HFF-Myc (cell line): ENCODE measurements at regions not wholly inside any gene's neighbourhood (a gene's known extent, or its start where the extent isn't known, plus 50 kb on each side); places are given as distances from the start of the nearest gene placed in this dataset.

Experiments used
- DNase-seq: peaks from one replicate; pipeline ENCODE4 v3.0.0-alpha.2; 2011; ENCODE audit warnings: low read depth; ENCODE audit errors: extremely low read depth
- H3K4me3 ChIP-seq: replicated peaks from 2 replicates; pipeline ENCODE4 v1.5.1; 2011; ENCODE audit warnings: low read depth, mild to moderate bottlenecking, control low read depth, low read length
- CTCF ChIP-seq: IDR thresholded peaks from 2 replicates; pipeline ENCODE4 v1.5.1; 2012; ENCODE audit warnings: mild to moderate bottlenecking, low read depth, low read length, control low read depth; ENCODE audit errors: missing control alignments

- no peak for DNase-seq
- no peak for TF ChIP-seq CTCF
- no peak overlapping the region for H3K4me3 ChIP-seq
Observed at GRCh38 chr14:62216121-62216520, 453.9 kb downstream of the SNAPC1 start.

- DNase-seq, result no peak
- no peak for TF ChIP-seq CTCF
- no peak overlapping the region for H3K4me3 ChIP-seq
Observed at GRCh38 chr14:62234849-62235248, 472.6 kb downstream of the SNAPC1 start.

GRCh38 chr14:62244221-62244620 is 482.0 kb downstream of the SNAPC1 start:
- no peak for TF ChIP-seq CTCF
- DNase-seq, result no peak
- no peak overlapping the region for H3K4me3 ChIP-seq

GRCh38 chr14:62247266-62247665 is 485.0 kb downstream of the SNAPC1 start:
- no peak overlapping the region for H3K4me3 ChIP-seq
- DNase-seq, result no peak
- no peak for TF ChIP-seq CTCF

- no peak for TF ChIP-seq CTCF
- DNase-seq, result no peak
- no peak overlapping the region for H3K4me3 ChIP-seq
Observed at GRCh38 chr14:62251237-62251636, 489.0 kb downstream of the SNAPC1 start.

GRCh38 chr14:62253171-62253570 is 491.0 kb downstream of the SNAPC1 start:
- no peak for DNase-seq
- H3K4me3 ChIP-seq, result no peak overlapping the region
- no peak for TF ChIP-seq CTCF

GRCh38 chr14:62253911-62254310 is 491.7 kb downstream of the SNAPC1 start:
- TF ChIP-seq CTCF, result no peak
- DNase-seq, result no peak
- H3K4me3 ChIP-seq, result no peak overlapping the region
